ENCODE measurements at regions not wholly inside any gene's neighbourhood (a gene's known extent, or its start where the extent isn't known, plus 50 kb on each side); places are given as distances from the start of the nearest gene placed in this dataset.

GRCh38 chr3:72062017-72062416 lies 277.1 kb upstream of the PROK2 start:
- no peak for TF ChIP-seq POLR2A (IDR thresholded peaks at IDR 0.05; ENCODE audit: extremely low read depth, insufficient read length)
- no peak for TF ChIP-seq CTCF (IDR thresholded peaks at IDR 0.05; ENCODE audit: low read depth, low read length)
